COR-L47 (cell line): ENCODE measurements at regions not wholly inside any gene's neighbourhood (a gene's known extent, or its start where the extent isn't known, plus 50 kb on each side); places are given as distances from the start of the nearest gene placed in this dataset.
"Not testable (repeated sequence)": the region's sequence is repeated elsewhere in the genome, so short reads cannot be mapped to it uniquely, and the experiment has no call there.

Source experiments
- DNase-seq: peaks from one replicate; lab custom pipeline; 2025; lab: John Stamatoyannopoulos, UW

DNA sequence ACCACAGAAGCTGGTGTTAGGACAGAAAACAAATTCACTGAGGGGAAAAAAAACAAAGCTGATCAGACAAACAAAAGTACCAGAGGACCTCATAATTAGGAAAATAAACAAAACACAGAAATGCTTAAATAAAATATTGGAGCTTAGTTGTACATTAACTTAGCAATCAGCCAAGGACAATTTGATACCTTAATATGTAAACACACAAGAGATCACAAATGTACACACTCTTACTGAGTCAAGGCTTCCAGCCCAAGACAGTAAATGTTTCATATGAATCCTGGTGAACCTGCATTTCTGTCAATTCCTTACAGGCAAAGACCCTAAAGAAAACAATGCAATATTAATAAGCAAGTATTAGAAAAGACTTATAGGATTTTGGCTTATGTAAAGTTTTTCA is 62.0 kb upstream of the SPTLC3 start:
- DNase-seq, result no peak

DNA sequence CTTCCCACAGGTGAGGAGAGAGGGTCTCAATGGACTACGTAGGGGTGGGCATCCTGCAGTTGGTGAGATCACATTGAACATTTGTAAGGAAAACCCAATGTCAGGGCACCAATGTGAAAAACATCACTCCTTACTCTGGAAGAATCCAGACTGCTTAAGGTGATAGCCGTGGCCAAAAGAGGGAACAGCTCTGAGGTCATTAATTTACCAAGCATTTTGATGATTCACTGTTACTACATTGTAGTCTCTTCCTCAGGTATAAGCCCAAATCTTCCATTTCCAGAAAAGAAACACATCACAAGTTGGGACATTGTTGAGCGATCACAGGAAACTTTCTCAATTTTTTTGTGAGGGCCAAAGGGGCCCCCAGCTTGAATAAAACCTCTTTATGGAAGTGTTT is 61.1 kb upstream of the SPTLC3 start:
- DNase-seq, result no peak

- no peak for DNase-seq
These were observed 59.3 kb upstream of the SPTLC3 start for GRCh38 chr20:12949429-12949980.

DNA sequence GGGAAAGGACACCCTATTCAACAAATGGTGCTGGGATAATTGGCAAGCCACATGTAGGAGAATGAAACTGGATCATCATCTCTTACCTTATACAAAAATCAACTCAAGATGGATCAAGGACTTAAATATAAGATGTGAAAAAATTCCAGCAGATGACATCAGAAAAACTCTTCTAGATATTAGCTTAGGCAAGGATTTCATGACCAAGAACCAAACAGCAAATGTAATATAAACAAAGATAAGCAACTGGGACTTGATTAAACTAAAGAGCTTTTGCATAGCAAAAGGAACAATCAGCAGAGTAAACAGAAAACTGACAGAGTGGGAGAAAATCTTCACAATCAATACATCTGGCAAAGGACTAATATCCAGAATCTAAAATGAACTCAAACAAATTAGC is 54.5 kb upstream of the SPTLC3 start:
- not testable (repeated sequence) for DNase-seq

DNA sequence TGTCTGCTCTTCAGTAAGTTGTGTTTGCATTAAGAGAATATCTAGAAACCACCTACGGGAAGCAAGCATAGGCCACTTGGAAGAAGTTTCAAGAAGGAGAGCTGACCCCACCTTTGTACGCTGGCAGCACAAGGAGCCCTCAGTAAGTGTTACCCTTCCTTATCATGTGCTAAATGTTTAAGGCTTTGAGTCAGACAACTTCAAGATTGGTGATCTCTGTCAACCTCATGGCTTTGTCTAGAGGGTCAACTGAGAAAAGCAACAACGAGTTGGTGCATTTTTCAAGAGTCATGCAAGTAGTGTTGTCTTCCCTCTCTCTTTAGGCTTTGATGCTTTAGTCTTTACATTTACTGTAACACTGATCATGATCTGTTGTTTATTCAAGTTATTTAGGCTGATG is 53.2 kb upstream of the SPTLC3 start:
- no peak for DNase-seq

- no peak for DNase-seq
These were observed 52.5 kb upstream of the SPTLC3 start for GRCh38 chr20:12956303-12956702.

DNA sequence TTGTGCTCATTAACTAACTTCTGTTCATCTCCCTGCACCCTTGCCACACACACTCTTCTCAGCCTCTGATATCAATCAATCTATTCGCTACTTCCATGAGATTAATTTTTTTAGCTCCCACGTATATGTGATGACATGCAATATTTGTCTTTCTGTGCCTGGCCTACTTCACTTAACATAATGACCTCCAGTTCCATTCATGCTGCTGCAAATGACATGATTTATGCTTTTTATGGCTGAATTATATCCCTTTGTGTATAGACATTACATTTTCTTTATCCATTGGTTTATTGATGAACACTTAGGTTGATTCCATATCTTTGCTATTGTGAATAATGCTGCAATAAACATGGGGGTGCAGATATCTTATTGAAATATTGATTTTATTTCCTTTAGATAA is 50.8 kb upstream of the SPTLC3 start:
- no peak for DNase-seq
